ENCODE measurements at regions not wholly inside any gene's neighbourhood (a gene's known extent, or its start where the extent isn't known, plus 50 kb on each side); places are given as distances from the start of the nearest gene placed in this dataset.

- no peak for TF ChIP-seq CTCF (IDR thresholded peaks at IDR 0.05)
- H3K36me3 Mint-ChIP-seq (ENCODE audit: low read depth) = no peaks in the 10 kb centered on the region; the same call in 1 of the 2 replicates
- no peaks in the 10 kb centered on the region; the same call in none of the 2 replicates for H3K27me3 Mint-ChIP-seq (ENCODE audit: insufficient read depth)
- peaks cover 4% of the 10 kb centered on the region for H3K9me3 Mint-ChIP-seq
- DNase-seq = no peak
- H3K4me1 Mint-ChIP-seq (ENCODE audit: low read depth) = no peaks in the 10 kb centered on the region
- H3K27ac Mint-ChIP-seq = no peak overlapping the region
- no peak overlapping the region for H3K4me3 Mint-ChIP-seq
Observed at GRCh38 chr1:30345491-30346130, 377.8 kb downstream of the MATN1 start.

- Mint-ChIP-seq H3K27ac (no peak overlapping the region), H3K9me3 (peaks cover 4% of the 10 kb centered on the region), H3K27me3 (ENCODE audit: insufficient read depth) (no peaks in the 10 kb centered on the region; the same call in 1 of the 2 replicates), H3K4me1 (ENCODE audit: low read depth) (no peaks in the 10 kb centered on the region), H3K36me3 (ENCODE audit: low read depth) (no peaks in the 10 kb centered on the region; the same call in 1 of the 2 replicates), H3K4me3 (no peak overlapping the region)
- DNase-seq = no peak
- TF ChIP-seq CTCF (IDR thresholded peaks at IDR 0.05) = no peak
Observed at GRCh38 chr1:30343562-30343961, 379.8 kb downstream of the MATN1 start.

GRCh38 chr1:30342535-30343141, 380.7 kb downstream of the MATN1 start:
- no peaks in the 10 kb centered on the region; the same call in 1 of the 2 replicates for H3K36me3 Mint-ChIP-seq (ENCODE audit: low read depth)
- TF ChIP-seq CTCF (IDR thresholded peaks at IDR 0.05) = no peak
- no peak overlapping the region for H3K27ac Mint-ChIP-seq
- H3K9me3 Mint-ChIP-seq = peaks cover 4% of the 10 kb centered on the region; the same call in 1 of the 2 replicates
- H3K4me3 Mint-ChIP-seq = no peak overlapping the region
- H3K27me3 Mint-ChIP-seq (ENCODE audit: insufficient read depth) = no peaks in the 10 kb centered on the region; the same call in 1 of the 2 replicates
- H3K4me1 Mint-ChIP-seq (ENCODE audit: low read depth) = no peaks in the 10 kb centered on the region
- no peak for DNase-seq

GRCh38 chr1:30340934-30341333, 382.5 kb downstream of the MATN1 start:
- H3K27me3 Mint-ChIP-seq (ENCODE audit: insufficient read depth) = no peaks in the 10 kb centered on the region

GRCh38 chr1:30339866-30340265, 383.5 kb downstream of the MATN1 start:
- Mint-ChIP-seq H3K9me3 (peaks cover 4% of the 10 kb centered on the region; the same call in 1 of the 2 replicates), H3K27ac (no peak overlapping the region), H3K4me3 (no peak overlapping the region), H3K4me1 (ENCODE audit: low read depth) (no peaks in the 10 kb centered on the region), H3K36me3 (ENCODE audit: low read depth) (no peaks in the 10 kb centered on the region; the same call in 1 of the 2 replicates), H3K27me3 (ENCODE audit: insufficient read depth) (no peaks in the 10 kb centered on the region)
- no peak for DNase-seq
- no peak for TF ChIP-seq CTCF (IDR thresholded peaks at IDR 0.05)

More at GRCh38 chr1:30340934-30341333, 382.5 kb downstream of the MATN1 start:
- Mint-ChIP-seq H3K4me3 (no peak overlapping the region), H3K27ac (no peak overlapping the region), H3K9me3 (peaks cover 4% of the 10 kb centered on the region; the same call in 1 of the 2 replicates), H3K36me3 (ENCODE audit: low read depth) (no peaks in the 10 kb centered on the region; the same call in 1 of the 2 replicates), H3K4me1 (ENCODE audit: low read depth) (no peaks in the 10 kb centered on the region)
- no peak for DNase-seq
- no peak for TF ChIP-seq CTCF (IDR thresholded peaks at IDR 0.05)

Data from HFFc6 (cell line).